Parathyroid adenoma (tissue), 2 donors: ENCODE measurements at regions not wholly inside any gene's neighbourhood (a gene's known extent, or its start where the extent isn't known, plus 50 kb on each side); places are given as distances from the start of the nearest gene placed in this dataset.

Experiments
- H2AFZ ChIP-seq: fragments of 300-600 bp; sonication (generic); one replicate; pipeline ENCODE4 v1.7.0; 2017; ENCODE audit warnings: antibody characterized with exemption, mild to moderate bottlenecking
- H3K27ac ChIP-seq: fragments of 300-600 bp; sonication (generic); one replicate; pipeline ENCODE4 v1.7.0; 2017
- H3K27me3 ChIP-seq: fragments of 300-600 bp; sonication (generic); one replicate; pipeline ENCODE4 v1.7.0; 2017; ENCODE audit warnings: low read length; ENCODE audit not compliant: control insufficient read depth, insufficient read depth
- H3K36me3 ChIP-seq: fragments of 300-600 bp; sonication (generic); one replicate; pipeline ENCODE4 v1.7.0; 2017; ENCODE audit warnings: low read length; ENCODE audit not compliant: control insufficient read depth, insufficient read depth
- H3K4me1 ChIP-seq: fragments of 300-600 bp; sonication (generic); one replicate; pipeline ENCODE4 v1.7.0; 2017; ENCODE audit warnings: control low read depth
- H3K4me2 ChIP-seq: fragments of 300-600 bp; sonication (generic); one replicate; pipeline ENCODE4 v1.7.0; 2017; ENCODE audit warnings: low read length
- H3K4me3 ChIP-seq: fragments of 300-600 bp; sonication (generic); one replicate; pipeline ENCODE4 v1.7.0; 2017; ENCODE audit warnings: low read depth, low read length
- H3K79me2 ChIP-seq: fragments of 300-600 bp; sonication (generic); one replicate; pipeline ENCODE4 v1.7.0; 2017; ENCODE audit warnings: control low read depth
- H3K9ac ChIP-seq: fragments of 300-600 bp; sonication (generic); one replicate; pipeline ENCODE4 v1.7.0; 2017; ENCODE audit warnings: mild to moderate bottlenecking
- H3K9me3 ChIP-seq: fragments of 300-600 bp; sonication (generic); one replicate; pipeline ENCODE4 v1.7.0; 2017; ENCODE audit warnings: low read length; ENCODE audit not compliant: control insufficient read depth
- CTCF ChIP-seq: fragments of 300-600 bp; sonication (generic); IDR thresholded peaks from one replicate; pipeline ENCODE4 v1.7.0; 2017; ENCODE audit warnings: antibody characterized with exemption, mild to moderate bottlenecking
- donor health status: primary hyperparathyroidism.

DNA sequence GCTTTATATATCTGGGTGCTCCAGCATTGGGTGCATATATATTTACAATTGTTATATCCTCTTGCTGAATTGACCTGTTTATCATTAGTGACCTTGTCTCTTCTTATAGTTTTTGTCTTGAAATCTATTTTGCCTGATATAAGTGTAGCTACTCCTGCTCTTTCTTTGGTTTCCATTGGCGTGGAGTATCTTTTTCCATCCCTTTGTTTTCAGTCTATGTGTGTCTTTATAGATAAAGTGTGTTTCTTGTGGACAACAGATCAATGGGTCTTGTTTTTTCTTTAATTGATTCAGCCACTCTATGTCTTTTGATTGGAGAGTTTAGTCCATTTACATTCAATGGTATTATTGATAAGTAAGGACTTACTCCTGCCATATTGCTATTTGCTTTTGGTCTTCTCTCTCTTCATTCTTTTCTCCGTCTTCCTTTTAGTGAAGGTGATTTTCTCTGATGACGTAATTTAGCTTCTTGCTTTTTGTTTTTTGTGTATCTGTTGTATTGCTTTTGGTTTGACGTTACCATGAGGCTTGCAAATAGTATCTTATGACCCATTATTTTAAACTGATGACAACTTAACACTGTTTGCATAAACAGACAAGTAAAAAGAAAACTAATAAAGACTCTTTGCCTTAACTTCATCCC is 347.6 kb downstream of the TMEM121 start:
- Histone ChIP-seq H3K27ac (no peak overlapping the region), H3K4me3 (no peak overlapping the region), H3K79me2 (no peaks in the 10 kb centered on the region), H3K36me3 (no peaks in the 10 kb centered on the region), H3K4me2 (no peak overlapping the region), H3K9ac (no peak overlapping the region), H3K9me3 (no peaks in the 10 kb centered on the region), H3K4me1 (no peaks in the 10 kb centered on the region), H3K27me3 (no peaks in the 10 kb centered on the region), H2AFZ (no peak overlapping the region)
- TF ChIP-seq CTCF, result no peak

DNA sequence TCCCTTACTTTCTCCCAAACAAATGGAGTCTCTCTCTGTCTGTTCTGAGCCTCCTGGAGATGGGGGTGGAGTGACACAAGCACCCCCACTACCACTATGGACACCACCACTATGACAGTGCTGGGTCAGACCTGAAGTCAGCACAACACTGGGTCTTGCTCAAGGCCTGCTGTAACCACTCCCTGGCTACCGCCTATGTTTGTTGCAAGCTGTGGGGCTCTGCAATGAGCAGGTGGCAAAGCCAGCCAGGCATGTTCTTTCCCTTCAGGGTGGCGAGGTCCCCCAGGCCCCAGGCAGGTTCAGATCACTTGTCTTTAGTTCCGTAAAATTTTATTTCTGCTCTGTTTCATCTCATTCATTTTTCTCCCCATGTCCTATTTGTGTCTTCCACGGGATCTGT is 349.8 kb downstream of the TMEM121 start:
- no peaks in the 10 kb centered on the region for H3K27me3 ChIP-seq

GRCh38 chr14:105876829-105877228 is 350.4 kb downstream of the TMEM121 start:
- Histone ChIP-seq H2AFZ (no peak overlapping the region), H3K27me3 (no peaks in the 10 kb centered on the region)
- TF ChIP-seq CTCF, result no peak

More for the DNA sequence above, 349.8 kb downstream of the TMEM121 start:
- Histone ChIP-seq H3K9ac (no peak overlapping the region), H3K27ac (no peak overlapping the region), H3K9me3 (no peaks in the 10 kb centered on the region), H3K4me1 (no peaks in the 10 kb centered on the region), H3K4me3 (no peak overlapping the region), H2AFZ (no peak overlapping the region), H3K79me2 (no peaks in the 10 kb centered on the region), H3K4me2 (no peak overlapping the region), H3K36me3 (no peaks in the 10 kb centered on the region)
- TF ChIP-seq CTCF, result no peak

GRCh38 chr14:105877645-105878044 is 351.3 kb downstream of the TMEM121 start:
- TF ChIP-seq CTCF, result no peak
- H2AFZ ChIP-seq, result no peak overlapping the region
- no peaks in the 10 kb centered on the region for H3K9me3 ChIP-seq
- H3K27me3 ChIP-seq, result no peaks in the 10 kb centered on the region
- no peak overlapping the region for H3K9ac ChIP-seq
- H3K79me2 ChIP-seq, result no peaks in the 10 kb centered on the region
- H3K36me3 ChIP-seq, result no peaks in the 10 kb centered on the region
- no peak overlapping the region for H3K4me3 ChIP-seq
- H3K4me1 ChIP-seq, result no peaks in the 10 kb centered on the region
- no peak overlapping the region for H3K27ac ChIP-seq
- H3K4me2 ChIP-seq, result no peak overlapping the region

More at GRCh38 chr14:105876829-105877228, 350.4 kb downstream of the TMEM121 start:
- Histone ChIP-seq H3K9ac (no peak overlapping the region), H3K4me2 (no peak overlapping the region), H3K79me2 (no peaks in the 10 kb centered on the region), H3K4me1 (no peaks in the 10 kb centered on the region), H3K4me3 (no peak overlapping the region), H3K27ac (no peak overlapping the region), H3K9me3 (no peaks in the 10 kb centered on the region), H3K36me3 (no peaks in the 10 kb centered on the region)

GRCh38 chr14:105878125-105878524 is 351.7 kb downstream of the TMEM121 start:
- Histone ChIP-seq H3K9ac (no peak overlapping the region), H3K36me3 (no peaks in the 10 kb centered on the region), H3K4me3 (no peak overlapping the region), H3K79me2 (no peaks in the 10 kb centered on the region), H3K9me3 (no peaks in the 10 kb centered on the region), H3K27ac (no peak overlapping the region), H2AFZ (no peak overlapping the region), H3K27me3 (no peaks in the 10 kb centered on the region), H3K4me2 (no peak overlapping the region), H3K4me1 (no peaks in the 10 kb centered on the region)
- TF ChIP-seq CTCF, result no peak
